ENCODE measurements at regions not wholly inside any gene's neighbourhood (a gene's known extent, or its start where the extent isn't known, plus 50 kb on each side); places are given as distances from the start of the nearest gene placed in this dataset.

- DNase-seq = no peak
- no peak for ATAC-seq
Observed at GRCh38 chr9:129283291-129283691, 105.2 kb upstream of the IER5L start.

- ATAC-seq (no peak), DNase-seq (no peak)
Observed at GRCh38 chr9:129282731-129283211, 104.7 kb upstream of the IER5L start.

- DNase-seq = no peak
- ATAC-seq = no peak
Observed at GRCh38 chr9:129282272-129282671, 104.2 kb upstream of the IER5L start.

- DNase-seq (no peak), ATAC-seq (no peak)
Observed at GRCh38 chr9:129281506-129282145, 103.6 kb upstream of the IER5L start.

GRCh38 chr9:129280623-129281271 lies 102.7 kb upstream of the IER5L start:
- DNase-seq (no peak), ATAC-seq (peak; percentile 8)

- no peak for ATAC-seq
- no peak for DNase-seq
Observed at GRCh38 chr9:129280236-129280622, 102.2 kb upstream of the IER5L start.

- no peak for DNase-seq
- ATAC-seq = no peak
Observed at GRCh38 chr9:129278391-129279237, 100.6 kb upstream of the IER5L start.

GRCh38 chr9:129276486-129277230 lies 98.6 kb upstream of the IER5L start:
- no peak for DNase-seq
- ATAC-seq = no peak

- ATAC-seq (no peak), DNase-seq (no peak)
Observed at GRCh38 chr9:129275626-129276247, 97.7 kb upstream of the IER5L start.

GRCh38 chr9:129273941-129274684 lies 96.1 kb upstream of the IER5L start:
- ATAC-seq = no peak
- no peak for DNase-seq

GRCh38 chr9:129273136-129273895 lies 95.3 kb upstream of the IER5L start:
- DNase-seq (no peak), ATAC-seq (no peak)

- DNase-seq (no peak), ATAC-seq (no peak)
Observed at GRCh38 chr9:129272348-129273025, 94.4 kb upstream of the IER5L start.

GRCh38 chr9:129270903-129271431 lies 92.9 kb upstream of the IER5L start:
- DNase-seq (peak; percentile 19), ATAC-seq (peak; percentile 43)

GRCh38 chr9:129270205-129270604 lies 92.1 kb upstream of the IER5L start:
- ATAC-seq = peak; percentile 88
- peak; percentile 58 for DNase-seq

GRCh38 chr9:129267141-129267540 lies 89.1 kb upstream of the IER5L start:
- DNase-seq = no peak
- ATAC-seq = no peak

GRCh38 chr9:129266536-129266935 lies 88.5 kb upstream of the IER5L start:
- ATAC-seq = no peak
- DNase-seq = no peak

- DNase-seq (no peak), ATAC-seq (no peak)
Observed at GRCh38 chr9:129264388-129264787, 86.3 kb upstream of the IER5L start.

GRCh38 chr9:129263836-129264235 lies 85.8 kb upstream of the IER5L start:
- no peak for DNase-seq
- ATAC-seq = no peak

- ATAC-seq = no peak
- DNase-seq = no peak
Observed at GRCh38 chr9:129262261-129262660, 84.2 kb upstream of the IER5L start.

GRCh38 chr9:129259375-129259774 lies 81.3 kb upstream of the IER5L start:
- ATAC-seq = no peak
- DNase-seq = no peak

All from stimulated activated naive CD8-positive, alpha-beta T cell treated with anti-CD3 and anti-CD28 coated beads, Interleukin-15, Interleukin-2, amounts not matched to agents 100 U/mL and 50 U/mL, for 24 hours (primary cell).